Loucy (cell line): ENCODE measurements at regions not wholly inside any gene's neighbourhood (a gene's known extent, or its start where the extent isn't known, plus 50 kb on each side); places are given as distances from the start of the nearest gene placed in this dataset.

ENCODE experiments used
- H2AFZ ChIP-seq: fragments of 200-600 bp; sonication (generic); 2 replicates; pipeline ENCODE4 v1.6.0; 2016; ENCODE audit warnings: antibody characterized with exemption, mild to moderate bottlenecking, low read length, moderate library complexity
- H3F3A ChIP-seq: fragments of 200-600 bp; 2 replicates; pipeline ENCODE4 v1.6.0; 2016; ENCODE audit warnings: antibody characterized with exemption, low read depth, mild to moderate bottlenecking
- H3K27me3 ChIP-seq: fragments of 200-600 bp; sonication (generic); 2 replicates; pipeline ENCODE4 v1.6.1; 2014; ENCODE audit warnings: low read length, mild to moderate bottlenecking; ENCODE audit not compliant: insufficient read depth, poor library complexity, severe bottlenecking
- H3K36me3 ChIP-seq: fragments of 200-600 bp; sonication (generic); 2 replicates; pipeline ENCODE4 v1.6.1; 2016; ENCODE audit warnings: low read length; ENCODE audit not compliant: insufficient read depth
- H3K4me1 ChIP-seq: fragments of 200-600 bp; sonication (generic); 2 replicates; pipeline ENCODE4 v1.5.1; 2014; ENCODE audit warnings: low read length, mild to moderate bottlenecking; ENCODE audit not compliant: insufficient read depth, poor library complexity, severe bottlenecking
- H3K4me2 ChIP-seq: fragments of 200-600 bp; sonication (generic); 2 replicates; pipeline ENCODE4 v1.6.0; 2014; ENCODE audit warnings: antibody characterized with exemption, low read length, low read depth, mild to moderate bottlenecking; ENCODE audit not compliant: poor library complexity, severe bottlenecking
- H3K4me3 ChIP-seq: fragments of 200-600 bp; sonication (generic); 2 replicates; pipeline ENCODE4 v1.5.1; 2014; ENCODE audit warnings: low read length, mild to moderate bottlenecking, mixed read lengths; ENCODE audit not compliant: poor library complexity, severe bottlenecking
- H3K79me2 ChIP-seq: fragments of 200-600 bp; sonication (generic); 2 replicates; pipeline ENCODE4 v1.6.1; 2014; ENCODE audit warnings: low read length; ENCODE audit not compliant: insufficient read depth
- H3K9ac ChIP-seq: fragments of 200-600 bp; sonication (generic); 2 replicates; pipeline ENCODE4 v1.6.0; 2014; ENCODE audit warnings: mild to moderate bottlenecking, low read depth, low read length, moderate library complexity; ENCODE audit not compliant: poor library complexity, severe bottlenecking
- H3K9me2 ChIP-seq: fragments of 200-600 bp; sonication (generic); replicated peaks from 2 replicates; pipeline ENCODE4 v1.6.1; 2016; ENCODE audit warnings: low read depth, low read length, mixed read lengths
- H3K9me3 ChIP-seq: fragments of 200-600 bp; sonication (generic); 2 replicates; pipeline ENCODE4 v1.6.1; 2014; ENCODE audit warnings: mild to moderate bottlenecking, antibody characterized with exemption, low read length, low read depth; ENCODE audit not compliant: insufficient read depth
- H4K20me1 ChIP-seq: fragments of 200-600 bp; sonication (generic); 2 replicates; pipeline ENCODE4 v1.6.0; 2014; ENCODE audit warnings: antibody characterized with exemption, low read length, mild to moderate bottlenecking; ENCODE audit not compliant: insufficient read depth, poor library complexity, severe bottlenecking
- EZH2phosphoT487 ChIP-seq: fragments of 200-600 bp; IDR thresholded peaks from 2 replicates; pipeline ENCODE4 v1.6.1; 2018; ENCODE audit warnings: antibody characterized with exemption, mild to moderate bottlenecking, moderate library complexity, borderline replicate concordance
- TF ChIP-seq, protein P1 (sequence below): fragments of 200-600 bp; sonication (generic); conservative IDR thresholded peaks from 2 replicates; pipeline ENCODE4 v1.5.1; 2014; ENCODE audit warnings: mild to moderate bottlenecking, antibody characterized with exemption, low read length

DNA sequence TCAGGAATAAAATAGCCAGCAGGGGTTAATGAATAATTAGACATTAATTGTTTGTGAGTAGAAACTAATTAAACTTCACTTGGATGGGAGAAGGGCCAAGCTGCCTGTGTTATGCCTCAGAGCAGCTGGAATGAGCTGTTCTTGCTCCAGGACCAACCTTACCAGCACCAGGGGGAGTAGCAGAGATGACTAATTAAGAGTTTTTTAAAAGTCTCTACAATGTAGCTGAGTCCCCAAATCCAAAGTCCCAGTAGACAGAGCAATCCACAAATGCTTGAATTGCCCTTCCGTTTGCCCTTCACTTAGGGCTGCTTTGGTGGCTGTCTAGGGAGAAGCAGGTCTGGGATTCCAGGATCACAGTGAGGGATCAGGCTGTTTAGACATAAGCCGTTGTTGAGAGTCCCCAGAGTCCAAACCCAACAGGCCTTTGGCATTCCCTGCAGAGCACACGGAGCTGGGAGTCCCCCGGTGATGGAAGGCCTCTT is 59.4 kb downstream of the RHOB start:
- TF ChIP-seq, protein P1, sequence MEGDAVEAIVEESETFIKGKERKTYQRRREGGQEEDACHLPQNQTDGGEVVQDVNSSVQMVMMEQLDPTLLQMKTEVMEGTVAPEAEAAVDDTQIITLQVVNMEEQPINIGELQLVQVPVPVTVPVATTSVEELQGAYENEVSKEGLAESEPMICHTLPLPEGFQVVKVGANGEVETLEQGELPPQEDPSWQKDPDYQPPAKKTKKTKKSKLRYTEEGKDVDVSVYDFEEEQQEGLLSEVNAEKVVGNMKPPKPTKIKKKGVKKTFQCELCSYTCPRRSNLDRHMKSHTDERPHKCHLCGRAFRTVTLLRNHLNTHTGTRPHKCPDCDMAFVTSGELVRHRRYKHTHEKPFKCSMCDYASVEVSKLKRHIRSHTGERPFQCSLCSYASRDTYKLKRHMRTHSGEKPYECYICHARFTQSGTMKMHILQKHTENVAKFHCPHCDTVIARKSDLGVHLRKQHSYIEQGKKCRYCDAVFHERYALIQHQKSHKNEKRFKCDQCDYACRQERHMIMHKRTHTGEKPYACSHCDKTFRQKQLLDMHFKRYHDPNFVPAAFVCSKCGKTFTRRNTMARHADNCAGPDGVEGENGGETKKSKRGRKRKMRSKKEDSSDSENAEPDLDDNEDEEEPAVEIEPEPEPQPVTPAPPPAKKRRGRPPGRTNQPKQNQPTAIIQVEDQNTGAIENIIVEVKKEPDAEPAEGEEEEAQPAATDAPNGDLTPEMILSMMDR: no peak
- no peak for TF ChIP-seq EZH2phosphoT487
- no peaks in the 10 kb centered on the region for H3K79me2 ChIP-seq
- H3K9me3 ChIP-seq: no peaks in the 10 kb centered on the region
- H3K9ac ChIP-seq: no peak overlapping the region
- H3K4me2 ChIP-seq: no peak overlapping the region
- H3K36me3 ChIP-seq: no peaks in the 10 kb centered on the region
- no peaks in the 10 kb centered on the region for H4K20me1 ChIP-seq
- peaks cover 9% of the 10 kb centered on the region for H3K4me1 ChIP-seq
- H3K27me3 ChIP-seq: no peaks in the 10 kb centered on the region
- H2AFZ ChIP-seq: no peak overlapping the region
- no peak overlapping the region for H3K4me3 ChIP-seq
- no peaks in the 10 kb centered on the region for H3K9me2 ChIP-seq
- no peaks in the 10 kb centered on the region for H3F3A ChIP-seq

DNA sequence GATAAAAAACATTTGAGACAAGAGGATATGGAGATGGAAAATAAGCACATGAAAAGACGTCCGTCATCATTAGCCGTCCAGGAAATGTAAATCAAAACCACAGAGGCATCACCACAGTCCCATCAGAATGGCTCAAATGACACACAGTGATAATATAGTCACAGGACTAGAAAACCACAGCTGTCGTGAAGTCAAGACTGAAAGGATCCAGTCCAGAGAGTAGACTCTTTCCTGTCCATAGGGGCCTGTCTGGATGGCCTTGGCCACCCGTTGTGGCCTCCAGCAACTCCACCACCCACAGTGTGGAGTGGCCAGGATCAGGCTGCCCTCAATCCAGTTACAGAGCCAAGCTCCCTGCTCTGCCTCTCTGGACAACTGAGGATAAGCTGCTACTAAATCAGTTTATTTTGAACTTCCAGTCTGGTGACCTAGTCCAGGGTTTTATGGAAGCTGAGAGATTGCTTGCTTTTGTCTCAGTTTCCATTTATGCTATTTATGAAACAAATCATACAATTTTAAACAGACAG is 60.4 kb downstream of the RHOB start:
- Histone ChIP-seq H2AFZ (no peak overlapping the region), H3K4me2 (peak overlapping the region; percentile 26), H3K79me2 (no peaks in the 10 kb centered on the region), H3K4me3 (no peak overlapping the region), H3K36me3 (no peaks in the 10 kb centered on the region), H3K9ac (no peak overlapping the region), H3F3A (no peaks in the 10 kb centered on the region), H3K9me3 (no peaks in the 10 kb centered on the region), H3K27me3 (no peaks in the 10 kb centered on the region), H3K4me1 (peaks cover 9% of the 10 kb centered on the region), H3K9me2 (no peaks in the 10 kb centered on the region), H4K20me1 (no peaks in the 10 kb centered on the region)
- TF ChIP-seq, protein P1: no peak
- no peak for TF ChIP-seq EZH2phosphoT487

GRCh38 chr2:20507711-20508110 is 60.8 kb downstream of the RHOB start:
- no peaks in the 10 kb centered on the region for H3K79me2 ChIP-seq
- H3K4me3 ChIP-seq: no peak overlapping the region
- H3K4me1 ChIP-seq: peaks cover 9% of the 10 kb centered on the region
- H3K36me3 ChIP-seq: no peaks in the 10 kb centered on the region
- no peak overlapping the region for H3K9ac ChIP-seq
- TF ChIP-seq, protein P1: no peak
- no peak for TF ChIP-seq EZH2phosphoT487
- no peak overlapping the region for H2AFZ ChIP-seq
- H3K27me3 ChIP-seq: no peaks in the 10 kb centered on the region
- H3F3A ChIP-seq: no peaks in the 10 kb centered on the region
- H3K9me2 ChIP-seq: no peaks in the 10 kb centered on the region
- no peak overlapping the region for H3K4me2 ChIP-seq
- H3K9me3 ChIP-seq: no peaks in the 10 kb centered on the region
- H4K20me1 ChIP-seq: no peaks in the 10 kb centered on the region
